ENCODE measurements at regions not wholly inside any gene's neighbourhood (a gene's known extent, or its start where the extent isn't known, plus 50 kb on each side); places are given as distances from the start of the nearest gene placed in this dataset.

DNA sequence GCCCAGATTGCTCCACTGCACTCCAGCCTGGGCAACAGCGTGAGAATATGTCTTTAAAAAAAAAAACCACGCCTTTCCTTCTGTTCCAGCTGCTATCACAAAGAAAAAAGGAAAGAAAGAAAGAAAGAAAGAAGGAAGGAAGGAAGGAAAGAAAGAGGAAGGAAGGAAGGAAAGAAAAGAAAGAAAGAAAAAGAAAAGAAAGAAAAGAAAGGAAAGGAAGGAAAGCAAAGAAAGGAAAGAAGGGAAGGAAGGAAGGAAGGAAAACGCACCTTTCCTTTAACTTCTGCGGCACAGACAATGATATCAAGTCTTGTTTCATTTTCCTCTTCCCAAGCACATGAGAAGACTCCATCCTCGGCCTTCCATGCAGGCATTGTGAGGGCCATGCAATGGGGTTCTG is 107.4 kb upstream of the NOCT start:
- H3K4me1 ChIP-seq (ENCODE audit: control insufficient read depth, insufficient read depth, low read length): peaks cover 4% of the 10 kb centered on the region
- DNase-seq (no peak), ATAC-seq (no peak)
- no peak overlapping the region for H3K4me3 ChIP-seq (ENCODE audit: low read length)
- 87% methylated on average over 5 of the region's 5 CpGs for whole genome bisulfite sequencing
- H3K27me3 ChIP-seq (ENCODE audit: control insufficient read depth, insufficient read depth): no peaks in the 10 kb centered on the region
- intact Hi-C loops (cut with DNase I): no loop called here
- H3K27ac ChIP-seq (ENCODE audit: low read length): no peak overlapping the region
- no peaks in the 10 kb centered on the region for H3K9me3 ChIP-seq (ENCODE audit: control insufficient read depth, low read length)

- no peaks in the 10 kb centered on the region for H3K9me3 ChIP-seq (ENCODE audit: control insufficient read depth, low read length)
- no peak overlapping the region for H3K4me3 ChIP-seq (ENCODE audit: low read length)
- WGBS: 94% methylated on average over 5 of the region's 5 CpGs
- H3K4me1 ChIP-seq (ENCODE audit: control insufficient read depth, insufficient read depth, low read length): peaks cover 4% of the 10 kb centered on the region
- DNase-seq: no peak
- no peak overlapping the region for H3K27ac ChIP-seq (ENCODE audit: low read length)
- no peak for ATAC-seq
- H3K27me3 ChIP-seq (ENCODE audit: control insufficient read depth, insufficient read depth): no peaks in the 10 kb centered on the region
- intact Hi-C loops (cut with DNase I): no loop called here
Observed at GRCh38 chr4:138907174-138907573, 108.4 kb upstream of the NOCT start.

GRCh38 chr4:138904793-138905192 is 110.8 kb upstream of the NOCT start:
- ATAC-seq (no peak), DNase-seq (no peak)
- WGBS: 89% methylated on average over 4 of the region's 4 CpGs
- Histone ChIP-seq H3K27me3 (ENCODE audit: control insufficient read depth, insufficient read depth) (no peaks in the 10 kb centered on the region), H3K4me3 (ENCODE audit: low read length) (no peak overlapping the region), H3K4me1 (ENCODE audit: control insufficient read depth, insufficient read depth, low read length) (no peaks in the 10 kb centered on the region), H3K27ac (ENCODE audit: low read length) (no peak overlapping the region), H3K9me3 (ENCODE audit: control insufficient read depth, low read length) (no peaks in the 10 kb centered on the region)
- intact Hi-C loops (cut with DNase I): no loop called here

- intact Hi-C loops (cut with DNase I): no loop called here
- WGBS: 60% methylated on average over 3 of the region's 3 CpGs
- no peaks in the 10 kb centered on the region for H3K27me3 ChIP-seq (ENCODE audit: control insufficient read depth, insufficient read depth)
- H3K9me3 ChIP-seq (ENCODE audit: control insufficient read depth, low read length): no peaks in the 10 kb centered on the region
- no peak overlapping the region for H3K27ac ChIP-seq (ENCODE audit: low read length)
- no peak for DNase-seq
- no peak for ATAC-seq
- no peak overlapping the region for H3K4me3 ChIP-seq (ENCODE audit: low read length)
- H3K4me1 ChIP-seq (ENCODE audit: control insufficient read depth, insufficient read depth, low read length): peaks cover 1% of the 10 kb centered on the region
Observed at GRCh38 chr4:138903185-138903584, 112.4 kb upstream of the NOCT start.

GRCh38 chr4:138902705-138903104 is 112.9 kb upstream of the NOCT start:
- H3K9me3 ChIP-seq (ENCODE audit: control insufficient read depth, low read length): no peaks in the 10 kb centered on the region
- peaks cover 2% of the 10 kb centered on the region for H3K4me1 ChIP-seq (ENCODE audit: control insufficient read depth, insufficient read depth, low read length)
- WGBS: 64% methylated on average over 3 of the region's 3 CpGs
- H3K27ac ChIP-seq (ENCODE audit: low read length): no peak overlapping the region
- no peak for ATAC-seq
- no peak overlapping the region for H3K4me3 ChIP-seq (ENCODE audit: low read length)
- H3K27me3 ChIP-seq (ENCODE audit: control insufficient read depth, insufficient read depth): no peaks in the 10 kb centered on the region
- intact Hi-C loops (cut with DNase I): no loop called here
- no peak for DNase-seq

DNA sequence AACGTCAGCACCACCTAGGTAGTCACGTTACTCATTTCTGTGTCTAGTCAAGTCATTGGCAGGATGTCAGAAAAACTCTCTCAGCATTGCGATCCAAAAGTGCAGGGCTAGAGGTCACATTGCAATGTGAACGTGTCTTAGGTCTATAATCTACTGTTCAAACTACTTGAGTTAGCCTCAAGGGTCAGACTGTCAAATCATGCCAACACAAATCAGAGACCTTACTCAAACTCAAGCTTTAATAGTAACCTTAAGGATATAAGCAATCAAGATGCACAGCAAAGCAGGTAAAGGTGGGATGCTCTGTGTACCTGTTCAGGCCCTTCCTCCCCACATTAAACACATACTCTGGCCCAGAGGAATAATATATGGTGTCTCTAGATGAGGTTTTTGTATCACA is 114.4 kb upstream of the NOCT start:
- intact Hi-C loops (cut with DNase I): no loop called here
- Histone ChIP-seq H3K4me3 (ENCODE audit: low read length) (no peak overlapping the region), H3K9me3 (ENCODE audit: control insufficient read depth, low read length) (no peaks in the 10 kb centered on the region), H3K27me3 (ENCODE audit: control insufficient read depth, insufficient read depth) (no peaks in the 10 kb centered on the region), H3K4me1 (ENCODE audit: control insufficient read depth, insufficient read depth, low read length) (peaks cover 2% of the 10 kb centered on the region), H3K27ac (ENCODE audit: low read length) (no peak overlapping the region)
- DNase-seq: no peak
- ATAC-seq: peak in 1 of 2 donors; percentile 34
- WGBS: 71% methylated on average over 4 of the region's 4 CpGs

DNA sequence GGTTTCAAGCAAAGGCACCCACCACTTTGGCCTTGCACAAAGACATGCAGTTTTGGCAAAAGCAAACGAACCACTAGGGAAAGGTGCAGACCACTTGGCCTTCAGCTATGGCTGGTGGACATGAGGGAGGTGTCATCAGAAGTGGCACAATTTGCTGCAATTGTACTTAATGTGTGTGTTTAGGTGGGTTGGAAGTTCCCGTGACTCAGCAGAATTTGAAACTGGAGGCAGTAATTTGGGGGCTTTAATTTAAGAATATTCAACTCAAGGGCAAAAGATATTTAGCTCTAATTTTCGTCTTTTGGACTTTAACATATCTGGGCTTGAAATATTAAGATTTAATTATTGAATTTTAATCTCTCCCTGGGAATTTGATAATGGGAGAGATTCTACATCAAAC is 115.6 kb upstream of the NOCT start:
- Histone ChIP-seq H3K4me3 (ENCODE audit: low read length) (no peak overlapping the region), H3K9me3 (ENCODE audit: control insufficient read depth, low read length) (no peaks in the 10 kb centered on the region), H3K4me1 (ENCODE audit: control insufficient read depth, insufficient read depth, low read length) (peaks cover 2% of the 10 kb centered on the region), H3K27ac (ENCODE audit: low read length) (no peak overlapping the region), H3K27me3 (ENCODE audit: control insufficient read depth, insufficient read depth) (no peaks in the 10 kb centered on the region)
- ATAC-seq (no peak), DNase-seq (no peak)
- intact Hi-C loops (cut with DNase I): no loop called here
- WGBS: 69% methylated on average over 3 of the region's 3 CpGs

GRCh38 chr4:138898282-138898681 is 117.3 kb upstream of the NOCT start:
- Histone ChIP-seq H3K4me1 (ENCODE audit: control insufficient read depth, insufficient read depth, low read length) (peaks cover 2% of the 10 kb centered on the region), H3K9me3 (ENCODE audit: control insufficient read depth, low read length) (no peaks in the 10 kb centered on the region), H3K27ac (ENCODE audit: low read length) (peak overlapping the region; percentile 89), H3K27me3 (ENCODE audit: control insufficient read depth, insufficient read depth) (no peaks in the 10 kb centered on the region), H3K4me3 (ENCODE audit: low read length) (no peak overlapping the region)
- no peak for DNase-seq
- intact Hi-C loops (cut with DNase I): no loop called here
- 69% methylated on average over 2 of the region's 2 CpGs for whole genome bisulfite sequencing
- no peak for ATAC-seq

DNA sequence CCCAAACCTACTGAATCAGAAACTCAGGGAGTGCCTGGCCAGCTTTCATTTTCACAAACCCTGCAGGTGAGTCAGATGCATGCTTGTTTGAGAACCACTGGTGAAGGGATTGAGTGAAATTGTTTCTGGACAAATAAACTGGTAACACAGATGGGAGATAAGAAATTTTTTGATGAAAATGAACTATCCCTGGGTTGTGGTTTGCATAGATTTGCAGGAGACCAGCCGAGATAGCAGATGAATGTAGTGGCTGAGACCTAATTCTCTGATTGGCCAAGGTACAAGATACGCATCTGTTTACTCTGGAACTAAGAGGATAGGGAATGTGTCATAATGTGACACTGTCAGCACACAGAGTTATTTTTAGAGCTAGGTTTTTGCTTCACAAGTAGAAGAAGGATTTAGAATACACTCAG is 117.8 kb upstream of the NOCT start:
- Histone ChIP-seq H3K4me1 (ENCODE audit: control insufficient read depth, insufficient read depth, low read length) (peaks cover 2% of the 10 kb centered on the region), H3K9me3 (ENCODE audit: control insufficient read depth, low read length) (no peaks in the 10 kb centered on the region), H3K4me3 (ENCODE audit: low read length) (no peak overlapping the region), H3K27me3 (ENCODE audit: control insufficient read depth, insufficient read depth) (no peaks in the 10 kb centered on the region), H3K27ac (ENCODE audit: low read length) (no peak overlapping the region)
- DNase-seq (no peak), ATAC-seq (peak; percentile 52 to 62)
- 44% methylated on average over 2 of the region's 2 CpGs for WGBS
- intact Hi-C loops (cut with DNase I): no loop called here

- no peaks in the 10 kb centered on the region for H3K9me3 ChIP-seq (ENCODE audit: control insufficient read depth, low read length)
- ATAC-seq: no peak
- WGBS: 92% methylated on average over 1 of the region's 1 CpG
- H3K27me3 ChIP-seq (ENCODE audit: control insufficient read depth, insufficient read depth): no peaks in the 10 kb centered on the region
- peaks cover 2% of the 10 kb centered on the region for H3K4me1 ChIP-seq (ENCODE audit: control insufficient read depth, insufficient read depth, low read length)
- intact Hi-C loops (cut with DNase I): no loop called here
- no peak for DNase-seq
- no peak overlapping the region for H3K4me3 ChIP-seq (ENCODE audit: low read length)
- H3K27ac ChIP-seq (ENCODE audit: low read length): no peak overlapping the region
Observed at GRCh38 chr4:138894709-138895108, 120.9 kb upstream of the NOCT start.

GRCh38 chr4:138894011-138894410 is 121.6 kb upstream of the NOCT start:
- intact Hi-C loops (cut with DNase I): no loop called here

More at GRCh38 chr4:138894011-138894410, 121.6 kb upstream of the NOCT start:
- H3K27ac ChIP-seq (ENCODE audit: low read length): no peak overlapping the region
- ATAC-seq (no peak), DNase-seq (no peak)
- H3K4me1 ChIP-seq (ENCODE audit: control insufficient read depth, insufficient read depth, low read length): peaks cover 2% of the 10 kb centered on the region
- no peaks in the 10 kb centered on the region for H3K27me3 ChIP-seq (ENCODE audit: control insufficient read depth, insufficient read depth)
- H3K9me3 ChIP-seq (ENCODE audit: control insufficient read depth, low read length): no peaks in the 10 kb centered on the region
- H3K4me3 ChIP-seq (ENCODE audit: low read length): no peak overlapping the region

Measured in right cardiac atrium (tissue), 5 donors.